ENCODE measurements at regions not wholly inside any gene's neighbourhood (a gene's known extent, or its start where the extent isn't known, plus 50 kb on each side); places are given as distances from the start of the nearest gene placed in this dataset.

- Histone ChIP-seq H3K4me3 (no peak overlapping the region), H3K27me3 (no peaks in the 10 kb centered on the region), H3K4me1 (no peaks in the 10 kb centered on the region), H3K36me3 (no peaks in the 10 kb centered on the region), H3K27ac (replicated peaks in 1 of 4) (no peak overlapping the region), H3K9me3 (no peaks in the 10 kb centered on the region)
- TF ChIP-seq POLR2AphosphoS5 (IDR thresholded peaks at IDR 0.05), result no peak
- TF ChIP-seq CTCF (IDR thresholded peaks at IDR 0.05), result no peak
- no peak for TF ChIP-seq POLR2A (IDR thresholded peaks at IDR 0.05; ENCODE audit: low read depth)
- no peak for TF ChIP-seq EP300 (IDR thresholded peaks at IDR 0.05)
- 96% methylated on average over 1 of the region's 1 CpG for WGBS
- intact Hi-C loops (cut with DNase I), result no loop called here
- DNase-seq (ENCODE audit: extremely low spot score), result no peak
These were observed 363.9 kb upstream of the SUCLG2 start for GRCh38 chr3:68018275-68018674.

- TF ChIP-seq CTCF (IDR thresholded peaks at IDR 0.05), result no peak
- TF ChIP-seq POLR2AphosphoS5 (IDR thresholded peaks at IDR 0.05), result no peak
- TF ChIP-seq EP300 (IDR thresholded peaks at IDR 0.05), result no peak
- no peak for TF ChIP-seq POLR2A (IDR thresholded peaks at IDR 0.05; ENCODE audit: low read depth)
- H3K36me3 ChIP-seq, result no peaks in the 10 kb centered on the region
- intact Hi-C loops (cut with DNase I), result no loop called here
- no peak overlapping the region for H3K4me3 ChIP-seq
- H3K9me3 ChIP-seq, result no peaks in the 10 kb centered on the region
- H3K4me1 ChIP-seq, result no peaks in the 10 kb centered on the region
- WGBS, result 87% methylated on average over 3 of the region's 3 CpGs
- no peak overlapping the region for H3K27ac ChIP-seq (replicated peaks in 1 of 4)
- no peak for DNase-seq (ENCODE audit: extremely low spot score)
- no peaks in the 10 kb centered on the region for H3K27me3 ChIP-seq
These were observed 362.7 kb upstream of the SUCLG2 start for GRCh38 chr3:68017069-68017468.

- Histone ChIP-seq H3K27ac (replicated peaks in 1 of 4) (no peak overlapping the region), H3K36me3 (no peaks in the 10 kb centered on the region), H3K27me3 (peaks cover 0 to 31% (median 5%) of the 10 kb centered on the region in 4 donors), H3K9me3 (no peaks in the 10 kb centered on the region), H3K4me1 (peaks cover 0 to 12% (median 8%) of the 10 kb centered on the region in 4 donors), H3K4me3 (no peak overlapping the region)
- DNase-seq (ENCODE audit: extremely low spot score), result no peak
- TF ChIP-seq POLR2A (IDR thresholded peaks at IDR 0.05; ENCODE audit: low read depth) (no peak), POLR2AphosphoS5 (IDR thresholded peaks at IDR 0.05) (no peak), CTCF (IDR thresholded peaks at IDR 0.05) (no peak), EP300 (IDR thresholded peaks at IDR 0.05) (no peak)
- 65% methylated on average over 5 of the region's 5 CpGs for WGBS
- intact Hi-C loops (cut with DNase I), result no loop called here
These were observed 355.5 kb upstream of the SUCLG2 start for GRCh38 chr3:68009900-68010299.

- Histone ChIP-seq H3K9me3 (no peaks in the 10 kb centered on the region), H3K27me3 (peaks cover 0 to 31% (median 5%) of the 10 kb centered on the region in 4 donors), H3K4me3 (peak overlapping the region; percentile 33 to 50 (median 38)), H3K27ac (replicated peaks in 1 of 4) (no peak overlapping the region), H3K36me3 (no peaks in the 10 kb centered on the region), H3K4me1 (peaks cover 0 to 12% (median 8%) of the 10 kb centered on the region in 4 donors)
- TF ChIP-seq CTCF (IDR thresholded peaks at IDR 0.05) (no peak), POLR2A (IDR thresholded peaks at IDR 0.05; ENCODE audit: low read depth) (no peak), POLR2AphosphoS5 (IDR thresholded peaks at IDR 0.05) (no peak)
- no peak for DNase-seq (ENCODE audit: extremely low spot score)
- intact Hi-C loops (cut with DNase I), result no loop called here
- WGBS, result 3% methylated on average over 19 of the region's 36 CpGs
These were observed 353.3 kb upstream of the SUCLG2 start for GRCh38 chr3:68007621-68008226.

GRCh38 chr3:68006646-68007045, 352.2 kb upstream of the SUCLG2 start:
- intact Hi-C loops (cut with DNase I), result no loop called here
- Histone ChIP-seq H3K36me3 (no peaks in the 10 kb centered on the region), H3K27ac (replicated peaks in 1 of 4) (no peak overlapping the region), H3K9me3 (no peaks in the 10 kb centered on the region), H3K4me3 (no peak overlapping the region), H3K4me1 (peaks cover 0 to 12% (median 8%) of the 10 kb centered on the region in 4 donors), H3K27me3 (peaks cover 0 to 34% (median 5%) of the 10 kb centered on the region in 4 donors)
- DNase-seq (ENCODE audit: extremely low spot score), result no peak
- TF ChIP-seq POLR2A (IDR thresholded peaks at IDR 0.05; ENCODE audit: low read depth), result no peak
- TF ChIP-seq EP300 (IDR thresholded peaks at IDR 0.05), result no peak
- no peak for TF ChIP-seq CTCF (IDR thresholded peaks at IDR 0.05)
- no peak for TF ChIP-seq POLR2AphosphoS5 (IDR thresholded peaks at IDR 0.05)
